H1 (cell line): ENCODE measurements at regions not wholly inside any gene's neighbourhood (a gene's known extent, or its start where the extent isn't known, plus 50 kb on each side); places are given as distances from the start of the nearest gene placed in this dataset.

Experiments used
- CTCF ChIA-PET: fragments of 300-600 bp; sonication (Branson Sonifier 250); formaldehyde crosslinking; loops from one replicate; lab custom pipeline; 2021; ENCODE audit not compliant: partially characterized antibody; lab: Charles Lee
- POLR2A ChIA-PET: fragments of 300-600 bp; sonication (Branson Sonifier 250); formaldehyde crosslinking; loops from one replicate; lab custom pipeline; 2021; ENCODE audit warnings: inconsistent platforms; ENCODE audit not compliant: partially characterized antibody; lab: Charles Lee
- DNase-seq, 2 experiments: peaks; one replicate each; pipeline versions ENCODE4 v3.0.0 to v3.0.0-alpha.2; 2010 to 2022; ENCODE audit warnings: low spot score in 2 of 2, low read depth in 1 of 2, mixed read lengths in 1 of 2
- FAIRE-seq: peaks from 2 replicates; lab custom pipeline; 2011; peaks lifted over from hg19 to GRCh38; lab: Jason Lieb, UNC
- H2AFZ ChIP-seq: 2 replicates; pipeline ENCODE4 v1.8.1; 2012; ENCODE audit warnings: low read length, inconsistent platforms
- H2AK5ac ChIP-seq: 2 replicates; pipeline ENCODE4 v1.6.1; 2013; ENCODE audit warnings: low read depth, low read length
- H2BK120ac ChIP-seq: replicated peaks from 2 replicates; pipeline ENCODE3; 2013; ENCODE audit warnings: low read depth, low read length, inconsistent platforms
- H2BK12ac ChIP-seq: 2 replicates; pipeline ENCODE4 v1.6.1; 2013; ENCODE audit warnings: low read depth, low read length
- H2BK15ac ChIP-seq: 2 replicates; pipeline ENCODE4 v1.6.1; 2013; ENCODE audit warnings: low read length
- H2BK20ac ChIP-seq: 2 replicates; pipeline ENCODE4 v1.6.1; 2013; ENCODE audit warnings: low read length
- H2BK5ac ChIP-seq: 2 replicates; pipeline ENCODE4 v1.6.1; 2013; ENCODE audit warnings: low read depth, low read length
- H3K14ac ChIP-seq: 2 replicates; pipeline ENCODE4 v1.6.1; 2013; ENCODE audit warnings: inconsistent platforms; ENCODE audit not compliant: insufficient read length
- H3K18ac ChIP-seq: 2 replicates; pipeline ENCODE4 v1.6.1; 2013; ENCODE audit warnings: low read length; ENCODE audit errors: extremely low read depth
- H3K23ac ChIP-seq: 2 replicates; pipeline ENCODE4 v1.6.1; 2013; ENCODE audit warnings: inconsistent platforms; ENCODE audit not compliant: insufficient read length
- H3K23me2 ChIP-seq: 2 replicates; pipeline ENCODE4 v1.6.1; 2013; ENCODE audit warnings: low read depth, low read length
- H3K27ac ChIP-seq: 2 replicates; pipeline ENCODE4 v1.6.1; 2011; ENCODE audit warnings: low read depth, low read length, inconsistent platforms
- H3K27me3 ChIP-seq, 4 experiments: replicated peaks in 1 of 4; 1 replicate in 1 of 4; 2 replicates in 3 of 4; pipeline versions ENCODE4 v1.6.1 to v1.8.1; 2011 to 2013; ENCODE audit warnings: low read length in 3 of 4, mild to moderate bottlenecking in 3 of 4, inconsistent platforms in 2 of 4, mixed read lengths in 2 of 4, moderate library complexity in 1 of 4; ENCODE audit not compliant: control insufficient read depth in 3 of 4, insufficient read depth in 3 of 4; ENCODE audit errors: extremely low read depth in 1 of 4
- H3K36me3 ChIP-seq, 4 experiments: 2 replicates each; pipeline versions ENCODE4 v1.6.1 to v1.8.1; 2011 to 2013; ENCODE audit warnings: mild to moderate bottlenecking in 4 of 4, low read length in 3 of 4, moderate library complexity in 2 of 4, control low read depth in 1 of 4, inconsistent platforms in 1 of 4; ENCODE audit not compliant: insufficient read depth in 4 of 4, control insufficient read depth in 2 of 4
- H3K4ac ChIP-seq: replicated peaks from 2 replicates; pipeline ENCODE3; 2013; ENCODE audit warnings: low read length, low read depth, mixed read lengths, inconsistent platforms; ENCODE audit not compliant: insufficient read length
- H3K4me1 ChIP-seq, 4 experiments: replicated peaks in 1 of 4; 1 replicate in 1 of 4; 2 replicates in 3 of 4; pipeline versions ENCODE4 v1.6.1 to v1.8.1; 2011 to 2013; ENCODE audit warnings: low read length in 3 of 4, inconsistent platforms in 2 of 4, mixed read lengths in 1 of 4; ENCODE audit not compliant: insufficient read depth in 4 of 4, control insufficient read depth in 3 of 4
- H3K4me2 ChIP-seq, 2 experiments: 2 replicates each; pipeline versions ENCODE4 v1.6.1 to v1.8.1; 2011 to 2013; ENCODE audit warnings: low read depth in 2 of 2, low read length in 2 of 2, control low read depth in 1 of 2, inconsistent platforms in 1 of 2, mild to moderate bottlenecking in 1 of 2; ENCODE audit not compliant: insufficient read depth in 1 of 2
- H3K4me3 ChIP-seq, 4 experiments: fragments of 200-600, 300-600 bp in 1 of 4; sonication (generic), shearing (Covaris generic), sonication (Bioruptor Twin) in 1 of 4; 2 replicates each; pipeline versions ENCODE4 v1.5.1 to v1.8.1; 2011 to 2016; ENCODE audit warnings: low read length in 4 of 4, low read depth in 3 of 4, control low read depth in 2 of 4, inconsistent platforms in 2 of 4, mild to moderate bottlenecking in 2 of 4, mixed read lengths in 1 of 4, moderate library complexity in 1 of 4; ENCODE audit not compliant: insufficient read depth in 2 of 4; ENCODE audit errors: extremely low read depth in 1 of 4
- H3K56ac ChIP-seq: replicated peaks from 2 replicates; pipeline ENCODE3; 2013; ENCODE audit warnings: low read depth, mild to moderate bottlenecking, mixed read lengths, low read length, inconsistent platforms; ENCODE audit not compliant: insufficient read length
- H3K79me1 ChIP-seq: 2 replicates; pipeline ENCODE4 v1.6.1; 2013; ENCODE audit warnings: low read depth, low read length, control low read depth
- H3K79me2 ChIP-seq, 2 experiments: 2 replicates each; pipeline versions ENCODE4 v1.6.1 to v1.8.1; 2012 to 2013; ENCODE audit warnings: low read length in 2 of 2, mild to moderate bottlenecking in 2 of 2, inconsistent platforms in 1 of 2; ENCODE audit not compliant: insufficient read depth in 2 of 2, control insufficient read depth in 1 of 2
- H3K9ac ChIP-seq, 4 experiments: replicated peaks in 1 of 4; 1 replicate in 1 of 4; 2 replicates in 3 of 4; pipeline versions ENCODE4 v1.6.1 to v1.8.1; 2011 to 2013; ENCODE audit warnings: low read depth in 3 of 4, low read length in 3 of 4, control low read depth in 2 of 4, mild to moderate bottlenecking in 2 of 4, moderate library complexity in 2 of 4, inconsistent platforms in 1 of 4; ENCODE audit errors: extremely low read depth in 1 of 4
- H3K9me3 ChIP-seq, 2 experiments: 2 replicates each; pipeline versions ENCODE4 v1.6.1 to v1.8.1; 2012 to 2013; ENCODE audit warnings: mild to moderate bottlenecking in 2 of 2, moderate library complexity in 2 of 2, control low read depth in 1 of 2, inconsistent platforms in 1 of 2, low read depth in 1 of 2, low read length in 1 of 2, mixed read lengths in 1 of 2; ENCODE audit not compliant: insufficient read depth in 2 of 2
- H4K20me1 ChIP-seq, 2 experiments: replicated peaks in 1 of 2; 2 replicates each; pipeline versions ENCODE3 to v1.8.1; 2011 to 2013; ENCODE audit warnings: inconsistent platforms in 2 of 2, low read length in 2 of 2, mild to moderate bottlenecking in 1 of 2; ENCODE audit not compliant: insufficient read depth in 2 of 2, control insufficient read depth in 1 of 2
- H4K5ac ChIP-seq: 2 replicates; pipeline ENCODE4 v1.6.1; 2013; ENCODE audit warnings: low read length, low read depth, mixed read lengths, inconsistent platforms; ENCODE audit not compliant: insufficient read length
- H4K8ac ChIP-seq: 2 replicates; pipeline ENCODE4 v1.8.0; 2013; ENCODE audit warnings: mild to moderate bottlenecking, moderate library complexity, low read length, inconsistent platforms; ENCODE audit not compliant: insufficient read depth; ENCODE audit errors: extremely low read depth
- H4K91ac ChIP-seq: replicated peaks from 2 replicates; pipeline ENCODE3; 2013; ENCODE audit warnings: low read length, mixed read lengths, inconsistent platforms; ENCODE audit not compliant: insufficient read length
- BCL11A ChIP-seq, 2 experiments: IDR thresholded peaks; one replicate each; pipeline ENCODE4 v1.6.1; 2011; ENCODE audit warnings: low read depth in 2 of 2, low read length in 2 of 2, mild to moderate bottlenecking in 2 of 2
- TAF7 ChIP-seq: optimal IDR thresholded peaks from 2 replicates; pipeline ENCODE3; 2011; ENCODE audit warnings: low read depth, mild to moderate bottlenecking, inconsistent platforms, low read length, moderate library complexity, borderline replicate concordance
- WGBS, 2 experiments: shearing (Covaris generic) in 1 of 2; methylation state at CpG; one replicate each; pipeline versions ENCODE4 v1.1.6 to v1.1.7; 2013 to 2015; ENCODE audit warnings: low lambda C conversion rate in 2 of 2, mixed read lengths in 2 of 2, inconsistent platforms in 1 of 2, low coverage in 1 of 2, missing lambda C conversion rate in 1 of 2; ENCODE audit not compliant: insufficient replicate concordance in 2 of 2, insufficient coverage in 1 of 2, insufficient read length in 1 of 2; ENCODE audit errors: extremely low coverage in 1 of 2, missing lambda C conversion rate in 1 of 2; 5-methylcytosine and 5-hydroxymethylcytosine counted together
- TF ChIP-seq, protein P1 (sequence below): IDR thresholded peaks from 2 replicates; pipeline ENCODE4 v1.6.1; 2012; ENCODE audit warnings: low read length, inconsistent platforms

DNA sequence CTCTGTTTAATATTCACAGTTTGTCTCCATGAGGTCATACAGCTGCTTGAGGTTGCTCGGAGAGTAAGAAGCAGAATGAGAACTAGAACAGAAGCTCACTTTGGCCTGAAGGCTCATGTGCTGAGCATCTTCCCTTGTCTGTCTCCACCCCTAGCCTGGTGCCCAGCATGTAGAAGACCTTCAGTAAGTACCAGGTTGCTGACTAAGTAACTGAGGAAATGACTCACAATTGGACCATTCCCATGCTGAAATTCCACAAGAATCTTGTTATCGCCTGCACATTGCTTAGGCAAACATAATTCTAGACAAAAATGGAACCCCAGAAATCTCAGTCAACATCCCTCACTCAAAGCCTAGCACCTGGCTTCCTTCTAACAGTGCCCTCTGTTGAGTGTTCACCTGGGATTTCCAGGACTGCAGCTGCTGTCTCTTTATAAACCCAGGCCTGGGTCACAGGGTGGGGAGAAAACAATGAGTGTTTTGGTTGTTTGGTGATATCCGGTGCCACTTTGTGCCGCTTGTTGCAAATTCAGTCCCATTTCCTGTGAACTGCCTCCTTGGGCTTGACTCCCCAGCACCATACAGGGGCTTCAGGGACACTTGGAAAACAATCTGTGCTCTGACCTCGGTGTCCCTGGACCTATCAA lies 406.8 kb downstream of the ETS1 start:
- no peak for FAIRE-seq
- no peak for DNase-seq
- Histone ChIP-seq H3K4me2 (no peak overlapping the region), H2BK12ac (no peak overlapping the region), H3K4me1 (no peaks in the 10 kb centered on the region), H3K23ac (no peak overlapping the region), H3K18ac (no peak overlapping the region), H3K4me3 (no peak overlapping the region), H3K27ac (no peak overlapping the region), H3K9me3 (peaks cover 7% of the 10 kb centered on the region in 2 experiments; a peak in 3 of 4 replicates), H2AFZ (no peak overlapping the region), H4K5ac (no peak overlapping the region), H3K56ac (no peak overlapping the region), H3K4ac (no peak overlapping the region), H2BK15ac (no peak overlapping the region), H4K20me1 (no peaks in the 10 kb centered on the region), H3K79me2 (no peaks in the 10 kb centered on the region), H3K79me1 (no peaks in the 10 kb centered on the region), H3K36me3 (no peaks in the 10 kb centered on the region), H3K23me2 (no peaks in the 10 kb centered on the region), H2BK120ac (no peak overlapping the region), H3K27me3 (no peaks in the 10 kb centered on the region), H4K8ac (no peak overlapping the region), H3K14ac (no peak overlapping the region), H4K91ac (no peak overlapping the region), H2BK5ac (no peak overlapping the region), H2BK20ac (no peak overlapping the region), H2AK5ac (no peak overlapping the region), H3K9ac (no peak overlapping the region)
- WGBS, 2 experiments = 87% methylated on average over 5 of the region's 5 CpGs; no CpG with 5 or more reads in 1 of the 2 experiments
- CTCF ChIA-PET = interaction anchor here (0.9 to 3.3 kb wide), 6 partner anchors 9 to 452 kb away, joined by 3 to 14 read pairs (median 4); no protein-coding TSS in a partner anchor
- POLR2A ChIA-PET = no interaction called here
- TF ChIP-seq TAF7 = no peak
- no peak for TF ChIP-seq BCL11A (IDR thresholded peaks at IDR 0.05; ENCODE audit: low read depth in 2 of 2, low read length in 2 of 2)
- TF ChIP-seq, protein P1, sequence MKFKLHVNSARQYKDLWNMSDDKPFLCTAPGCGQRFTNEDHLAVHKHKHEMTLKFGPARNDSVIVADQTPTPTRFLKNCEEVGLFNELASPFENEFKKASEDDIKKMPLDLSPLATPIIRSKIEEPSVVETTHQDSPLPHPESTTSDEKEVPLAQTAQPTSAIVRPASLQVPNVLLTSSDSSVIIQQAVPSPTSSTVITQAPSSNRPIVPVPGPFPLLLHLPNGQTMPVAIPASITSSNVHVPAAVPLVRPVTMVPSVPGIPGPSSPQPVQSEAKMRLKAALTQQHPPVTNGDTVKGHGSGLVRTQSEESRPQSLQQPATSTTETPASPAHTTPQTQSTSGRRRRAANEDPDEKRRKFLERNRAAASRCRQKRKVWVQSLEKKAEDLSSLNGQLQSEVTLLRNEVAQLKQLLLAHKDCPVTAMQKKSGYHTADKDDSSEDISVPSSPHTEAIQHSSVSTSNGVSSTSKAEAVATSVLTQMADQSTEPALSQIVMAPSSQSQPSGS = no peak
